Ovary (tissue), 3 donors: ENCODE measurements at regions not wholly inside any gene's neighbourhood (a gene's known extent, or its start where the extent isn't known, plus 50 kb on each side); places are given as distances from the start of the nearest gene placed in this dataset.

Source experiments
- POLR2A ChIP-seq: fragments of 450-650 bp; IDR thresholded peaks from one replicate; pipeline ENCODE4 v1.6.1; 2017; ENCODE audit warnings: antibody characterized with exemption, mild to moderate bottlenecking, moderate library complexity
- TF ChIP-seq, protein P1 (sequence below), 3 donors: fragments of 450-650 bp in 2 of 3; fragments of 200-600 bp in 1 of 3; IDR thresholded peaks; one replicate each; pipeline versions ENCODE4 v1.5.1 to v1.8.0; 2016 to 2022; ENCODE audit warnings: antibody characterized with exemption in 3 of 3, mild to moderate bottlenecking in 1 of 3
- donor health status: DM: no; HTN: no; CAD: no.

DNA sequence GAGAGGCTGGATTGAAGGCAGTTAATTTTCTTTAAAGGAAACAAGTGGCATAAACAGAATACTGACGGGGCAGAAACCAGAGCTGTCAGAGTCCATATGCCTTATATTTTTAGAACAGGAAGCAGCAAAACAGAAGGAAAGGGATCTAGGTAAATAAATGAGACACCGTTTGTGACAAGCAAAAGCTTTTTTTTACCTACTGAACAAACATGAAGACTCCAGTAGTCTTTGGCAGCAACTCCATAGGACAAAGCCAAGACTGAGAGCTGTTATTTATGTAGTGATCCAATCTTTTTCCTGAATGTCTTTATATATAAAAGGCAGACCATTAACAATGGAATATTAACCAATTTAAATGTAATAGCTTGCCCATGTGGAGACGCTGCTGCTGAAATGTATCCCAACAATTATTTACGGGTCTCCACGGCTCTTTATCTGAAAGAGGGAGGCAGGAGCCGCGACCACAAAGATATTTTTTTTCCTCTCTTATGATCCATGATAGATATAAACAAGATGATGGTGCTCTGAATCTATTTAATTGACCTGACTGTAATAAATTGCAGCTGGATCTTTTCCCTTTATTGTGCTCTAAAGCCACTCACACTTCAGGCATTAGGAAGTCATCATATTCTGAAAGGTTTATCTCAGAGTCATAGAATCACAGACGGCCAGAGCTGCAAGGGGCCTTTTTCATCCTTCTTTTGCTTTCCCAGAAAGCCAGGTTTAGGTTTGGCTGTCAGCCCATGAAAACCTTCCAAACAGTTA, 687.8 kb downstream of the EFNB2 start:
- TF ChIP-seq, protein P1, sequence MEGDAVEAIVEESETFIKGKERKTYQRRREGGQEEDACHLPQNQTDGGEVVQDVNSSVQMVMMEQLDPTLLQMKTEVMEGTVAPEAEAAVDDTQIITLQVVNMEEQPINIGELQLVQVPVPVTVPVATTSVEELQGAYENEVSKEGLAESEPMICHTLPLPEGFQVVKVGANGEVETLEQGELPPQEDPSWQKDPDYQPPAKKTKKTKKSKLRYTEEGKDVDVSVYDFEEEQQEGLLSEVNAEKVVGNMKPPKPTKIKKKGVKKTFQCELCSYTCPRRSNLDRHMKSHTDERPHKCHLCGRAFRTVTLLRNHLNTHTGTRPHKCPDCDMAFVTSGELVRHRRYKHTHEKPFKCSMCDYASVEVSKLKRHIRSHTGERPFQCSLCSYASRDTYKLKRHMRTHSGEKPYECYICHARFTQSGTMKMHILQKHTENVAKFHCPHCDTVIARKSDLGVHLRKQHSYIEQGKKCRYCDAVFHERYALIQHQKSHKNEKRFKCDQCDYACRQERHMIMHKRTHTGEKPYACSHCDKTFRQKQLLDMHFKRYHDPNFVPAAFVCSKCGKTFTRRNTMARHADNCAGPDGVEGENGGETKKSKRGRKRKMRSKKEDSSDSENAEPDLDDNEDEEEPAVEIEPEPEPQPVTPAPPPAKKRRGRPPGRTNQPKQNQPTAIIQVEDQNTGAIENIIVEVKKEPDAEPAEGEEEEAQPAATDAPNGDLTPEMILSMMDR (IDR thresholded peaks at IDR 0.05): no peak
- no peak for TF ChIP-seq POLR2A
